OCI-LY7 (cell line): ENCODE measurements at regions not wholly inside any gene's neighbourhood (a gene's known extent, or its start where the extent isn't known, plus 50 kb on each side); places are given as distances from the start of the nearest gene placed in this dataset.

Experiments
- CTCF ChIP-seq: fragments of 200-600 bp; sonication (generic); conservative IDR thresholded peaks from 2 replicates; pipeline ENCODE4 v1.5.1; 2014; ENCODE audit warnings: mild to moderate bottlenecking, antibody characterized with exemption, low read length, moderate library complexity, mixed read lengths
- EZH2phosphoT487 ChIP-seq: fragments of 200-600 bp; sonication (generic); IDR thresholded peaks from 2 replicates; pipeline ENCODE4 v1.6.1; 2018; ENCODE audit warnings: low read depth, borderline replicate concordance, mild to moderate bottlenecking, mixed run types, antibody characterized with exemption, low read length, moderate library complexity, mixed read lengths

DNA sequence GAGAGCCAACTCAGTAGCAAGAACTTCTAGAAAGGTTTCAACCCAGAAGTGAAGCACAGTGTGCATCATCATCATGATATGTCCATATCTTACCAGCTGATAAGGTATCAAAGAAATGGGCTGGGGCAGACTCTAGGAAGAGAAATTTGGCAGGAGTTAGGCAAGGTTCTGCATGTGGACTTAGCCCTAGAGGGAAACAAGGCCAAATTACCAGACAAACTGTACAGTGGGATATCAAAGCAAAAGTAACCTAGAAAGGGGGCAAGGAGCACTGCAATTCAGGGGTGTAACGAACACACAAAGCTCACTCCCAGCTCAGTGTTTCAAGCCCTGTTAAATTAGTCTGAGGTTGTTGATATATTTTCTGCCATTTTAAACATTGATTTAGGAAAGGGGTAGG is 407.4 kb downstream of the SMARCA1 start:
- TF ChIP-seq CTCF (no peak), EZH2phosphoT487 (no peak)
